ENCODE measurements at regions not wholly inside any gene's neighbourhood (a gene's known extent, or its start where the extent isn't known, plus 50 kb on each side); places are given as distances from the start of the nearest gene placed in this dataset.

DNA sequence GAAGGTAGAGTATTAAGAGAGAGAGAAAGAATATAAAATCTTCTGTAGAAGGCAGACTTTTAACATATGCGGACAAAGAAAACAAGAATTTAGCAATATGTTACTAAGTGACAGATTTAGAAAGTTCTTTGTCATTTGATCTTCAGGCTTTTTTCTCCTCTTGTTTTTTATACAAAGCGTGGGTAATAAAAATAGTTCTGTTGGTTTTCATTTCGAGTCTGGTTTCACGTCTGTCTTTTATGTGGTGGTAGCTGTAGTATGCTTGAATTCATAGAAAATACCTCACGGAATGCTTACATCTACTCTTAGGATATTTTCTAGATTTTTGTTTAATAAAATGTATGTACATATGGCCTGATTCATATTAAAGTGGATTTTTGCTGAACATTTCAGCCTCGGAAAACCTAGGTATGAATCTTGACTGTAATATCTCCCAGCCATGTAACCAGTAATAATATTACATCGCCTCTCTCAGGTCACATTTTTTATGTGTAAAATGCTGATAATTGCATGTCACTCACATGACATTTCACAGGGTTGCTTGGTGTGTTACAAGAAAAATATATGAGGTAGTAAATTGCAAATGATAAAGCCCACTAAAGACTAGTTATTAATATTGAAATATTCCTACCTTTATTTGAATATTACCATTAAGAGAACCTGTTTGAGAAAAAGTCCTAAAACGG, 72.5 kb upstream of the TAF11L2 start:
- DNase-seq (ENCODE audit: low spot score) = no peak
- TF ChIP-seq, protein P1, sequence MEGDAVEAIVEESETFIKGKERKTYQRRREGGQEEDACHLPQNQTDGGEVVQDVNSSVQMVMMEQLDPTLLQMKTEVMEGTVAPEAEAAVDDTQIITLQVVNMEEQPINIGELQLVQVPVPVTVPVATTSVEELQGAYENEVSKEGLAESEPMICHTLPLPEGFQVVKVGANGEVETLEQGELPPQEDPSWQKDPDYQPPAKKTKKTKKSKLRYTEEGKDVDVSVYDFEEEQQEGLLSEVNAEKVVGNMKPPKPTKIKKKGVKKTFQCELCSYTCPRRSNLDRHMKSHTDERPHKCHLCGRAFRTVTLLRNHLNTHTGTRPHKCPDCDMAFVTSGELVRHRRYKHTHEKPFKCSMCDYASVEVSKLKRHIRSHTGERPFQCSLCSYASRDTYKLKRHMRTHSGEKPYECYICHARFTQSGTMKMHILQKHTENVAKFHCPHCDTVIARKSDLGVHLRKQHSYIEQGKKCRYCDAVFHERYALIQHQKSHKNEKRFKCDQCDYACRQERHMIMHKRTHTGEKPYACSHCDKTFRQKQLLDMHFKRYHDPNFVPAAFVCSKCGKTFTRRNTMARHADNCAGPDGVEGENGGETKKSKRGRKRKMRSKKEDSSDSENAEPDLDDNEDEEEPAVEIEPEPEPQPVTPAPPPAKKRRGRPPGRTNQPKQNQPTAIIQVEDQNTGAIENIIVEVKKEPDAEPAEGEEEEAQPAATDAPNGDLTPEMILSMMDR (IDR thresholded peaks at IDR 0.05) = no peak
- Histone ChIP-seq H3K27ac (no peak overlapping the region), H3K4me3 (no peak overlapping the region)

DNA sequence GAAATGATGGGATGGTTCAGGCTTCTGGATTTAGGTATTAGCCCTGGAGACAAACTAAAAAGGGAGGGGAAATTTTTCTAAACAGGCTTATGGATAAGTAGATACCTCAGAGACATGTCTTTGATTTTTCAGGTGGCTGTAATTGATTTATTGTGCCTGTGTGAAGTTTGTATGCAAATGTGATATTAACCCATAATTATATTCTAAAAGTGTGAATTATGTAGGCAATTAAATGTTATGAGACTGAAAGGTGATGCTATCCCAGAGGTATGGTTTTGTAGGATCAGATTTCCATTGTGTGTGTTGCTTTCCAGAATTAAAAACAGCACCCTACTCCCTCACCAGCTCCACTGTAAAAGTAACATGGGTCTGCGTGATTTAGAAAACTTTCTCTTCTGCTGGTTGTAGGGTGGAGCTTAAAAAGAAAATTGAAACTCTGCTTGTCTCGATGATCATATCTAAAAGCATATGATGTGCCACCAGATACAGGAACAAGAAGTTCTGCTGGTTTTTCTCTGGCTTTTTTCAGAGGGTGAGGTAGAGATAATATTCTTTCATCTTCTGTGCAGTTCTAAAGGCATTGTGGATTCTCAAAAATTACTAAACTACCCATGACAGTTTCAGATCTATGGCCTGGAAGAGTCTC, 71.8 kb upstream of the TAF11L2 start:
- TF ChIP-seq, protein P1 (IDR thresholded peaks at IDR 0.05) = no peak
- no peak overlapping the region for H3K27ac ChIP-seq
- H3K4me3 ChIP-seq = no peak overlapping the region
- DNase-seq (ENCODE audit: low spot score) = no peak

- TF ChIP-seq, protein P1 (IDR thresholded peaks at IDR 0.05) = no peak
- Histone ChIP-seq H3K4me3 (no peak overlapping the region), H3K27ac (no peak overlapping the region)
- no peak for DNase-seq (ENCODE audit: low spot score)
Observed at GRCh38 chr5:17428176-17428800, 69.7 kb upstream of the TAF11L2 start.

- Histone ChIP-seq H3K4me3 (no peak overlapping the region), H3K27ac (no peak overlapping the region)
- DNase-seq (ENCODE audit: low spot score) = no peak
- TF ChIP-seq, protein P1 (IDR thresholded peaks at IDR 0.05) = no peak
Observed at GRCh38 chr5:17429353-17429752, 68.7 kb upstream of the TAF11L2 start.

DNA sequence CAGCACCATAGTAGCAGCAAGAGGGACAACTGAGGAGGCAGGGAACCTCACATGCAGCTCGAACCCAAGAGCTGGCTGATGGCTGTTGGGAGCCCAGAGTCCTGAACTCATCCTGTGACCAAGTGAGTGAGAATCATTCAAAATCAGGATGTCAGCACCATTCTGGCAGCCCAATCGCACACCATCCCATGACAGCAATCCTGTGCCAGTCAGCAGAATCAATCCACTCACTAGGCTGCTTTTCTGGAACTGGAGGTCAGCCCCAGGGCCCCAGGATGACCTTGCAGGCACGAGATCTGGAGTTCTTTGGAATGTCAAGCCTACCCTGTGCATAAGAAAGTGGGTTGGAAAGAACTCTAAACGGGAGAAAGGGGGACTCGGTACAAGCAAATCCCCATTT, 67.8 kb upstream of the TAF11L2 start:
- no peak for DNase-seq (ENCODE audit: low spot score)
- no peak overlapping the region for H3K27ac ChIP-seq
- no peak overlapping the region for H3K4me3 ChIP-seq
- TF ChIP-seq, protein P1 (IDR thresholded peaks at IDR 0.05) = no peak

- TF ChIP-seq, protein P1 (IDR thresholded peaks at IDR 0.05) = no peak
- no peak for DNase-seq (ENCODE audit: low spot score)
- H3K4me3 ChIP-seq = no peak overlapping the region
- H3K27ac ChIP-seq = no peak overlapping the region
Observed at GRCh38 chr5:17431272-17432050, 66.6 kb upstream of the TAF11L2 start.
